A549 (cell line): ENCODE measurements at regions not wholly inside any gene's neighbourhood (a gene's known extent, or its start where the extent isn't known, plus 50 kb on each side); places are given as distances from the start of the nearest gene placed in this dataset.
"Not testable (repeated sequence)": the region's sequence is repeated elsewhere in the genome, so short reads cannot be mapped to it uniquely, and the experiment has no call there.

ENCODE experiments used
- ATAC-seq, 2 experiments: fragments of 200-7000 bp in 1 of 2; fragments of >200 bp in 1 of 2; cut with Nextera tagmentation in 1 of 2; cut with Tn5 transposase in 1 of 2; 3 replicates each; pipeline versions ENCODE4 v1.8.0 to v1.9.1; 2018 to 2020; ENCODE audit warnings: mild to moderate bottlenecking in 1 of 2, moderate library complexity in 1 of 2
- CTCF ChIA-PET: fragments of 300-600 bp; sonication (Branson Sonifier 250); formaldehyde crosslinking; extraction: SDS; loops from one replicate; lab custom pipeline; 2021; ENCODE audit warnings: antibody characterized with exemption, inconsistent platforms; lab: Yijun Ruan, JAX
- POLR2A ChIA-PET: fragments of 350-600 bp; formaldehyde crosslinking; extraction: SDS; loops from one replicate; lab custom pipeline; 2021; ENCODE audit warnings: antibody characterized with exemption, inconsistent platforms; lab: Yijun Ruan, JAX
- DNase-seq, 2 experiments: peaks; one replicate each; pipeline versions ENCODE4 v3.0.0 to v3.0.0-alpha.2; 2011 to 2016; ENCODE audit warnings: low read depth in 1 of 2, low spot score in 1 of 2
- FAIRE-seq: peaks from 2 replicates; lab custom pipeline; 2011; peaks lifted over from hg19 to GRCh38; lab: Jason Lieb, UNC
- H3K27ac ChIP-seq, 2 experiments: fragments of >200 bp; sonication (Bioruptor Twin); formaldehyde crosslinking; 3 replicates each; pipeline ENCODE4 v1.5.1; 2016 to 2017
- H3K4me1 ChIP-seq: fragments of >200 bp; sonication (Bioruptor Twin); formaldehyde crosslinking; 3 replicates; pipeline ENCODE4 v1.6.1; 2016
- H3K4me2 ChIP-seq: fragments of >200 bp; sonication (Bioruptor Twin); formaldehyde crosslinking; 3 replicates; pipeline ENCODE4 v1.6.1; 2016
- H3K4me3 ChIP-seq: fragments of >200 bp; sonication (Bioruptor Twin); formaldehyde crosslinking; 3 replicates; pipeline ENCODE4 v1.5.1; 2016
- H3K9me3 ChIP-seq: fragments of >200 bp; sonication (Bioruptor Twin); formaldehyde crosslinking; 3 replicates; pipeline ENCODE4 v1.6.1; 2016
- MAFK ChIP-seq: fragments of 450-650 bp; IDR thresholded peaks from 2 replicates; pipeline ENCODE4 v1.6.1; 2014; ENCODE audit not compliant: partially characterized antibody
- RAD21 ChIP-seq, 2 experiments: fragments of >200 bp in 1 of 2; sonication (Bioruptor Twin) in 1 of 2; formaldehyde crosslinking in 1 of 2; IDR thresholded peaks in 1 of 2; conservative IDR thresholded peaks in 1 of 2; 2 replicates in 1 of 2; 3 replicates in 1 of 2; pipeline ENCODE4 v1.6.1; 2012 to 2018; ENCODE audit warnings: inconsistent platforms in 1 of 2
- WGBS: methylation state at CpG from one replicate; pipeline ENCODE4 v1.1.6; 2017; ENCODE audit errors: missing lambda C conversion rate; 5-methylcytosine and 5-hydroxymethylcytosine counted together
- TF ChIP-seq, protein P1 (sequence below): fragments of >200 bp; sonication (Bioruptor Twin); formaldehyde crosslinking; IDR thresholded peaks from 3 replicates; pipeline ENCODE4 v1.5.1; 2016

DNA sequence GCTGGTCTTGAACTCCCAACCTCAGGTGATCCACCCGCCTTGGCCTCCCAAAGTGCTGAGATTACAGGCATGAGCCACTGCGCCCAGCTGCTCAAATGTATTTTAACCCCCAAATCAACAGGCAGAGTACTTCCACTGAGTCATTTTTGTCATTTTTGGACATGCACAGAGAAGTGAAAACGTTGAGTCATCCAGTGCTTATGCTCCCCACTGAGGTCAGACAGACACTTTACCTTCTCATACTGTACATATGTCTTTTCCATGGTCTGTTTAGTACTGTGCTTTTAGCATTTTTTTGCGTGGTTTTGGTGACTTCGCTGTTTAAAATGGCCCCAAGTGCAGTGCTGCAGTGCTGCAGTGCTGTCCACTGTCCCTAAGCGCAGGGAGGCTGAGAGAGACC, 99.1 kb downstream of the TBC1D26 start:
- not testable (repeated sequence) for H3K27ac ChIP-seq, FAIRE-seq
- TF ChIP-seq MAFK: peak; percentile 5
- TF ChIP-seq, all 56 proteins: peak for 1; not testable (repeated sequence) for 55
- CTCF ChIA-PET: interaction anchor here (1.1 to 4.1 kb wide), 2 partner anchors 116 to 167 kb away, joined by 3 to 60 read pairs; partner anchors contain the start of gene ADORA2B
- peaks cover 17% of the 10 kb centered on the region for H3K4me1 ChIP-seq
- peak in 1 of 2 experiments; percentile 23 for DNase-seq
- ATAC-seq, POLR2A ChIA-PET, H3K4me2 ChIP-seq, H3K9me3 ChIP-seq, H3K4me3 ChIP-seq: not testable (repeated sequence)
- 57% methylated on average over 6 of the region's 6 CpGs for WGBS

DNA sequence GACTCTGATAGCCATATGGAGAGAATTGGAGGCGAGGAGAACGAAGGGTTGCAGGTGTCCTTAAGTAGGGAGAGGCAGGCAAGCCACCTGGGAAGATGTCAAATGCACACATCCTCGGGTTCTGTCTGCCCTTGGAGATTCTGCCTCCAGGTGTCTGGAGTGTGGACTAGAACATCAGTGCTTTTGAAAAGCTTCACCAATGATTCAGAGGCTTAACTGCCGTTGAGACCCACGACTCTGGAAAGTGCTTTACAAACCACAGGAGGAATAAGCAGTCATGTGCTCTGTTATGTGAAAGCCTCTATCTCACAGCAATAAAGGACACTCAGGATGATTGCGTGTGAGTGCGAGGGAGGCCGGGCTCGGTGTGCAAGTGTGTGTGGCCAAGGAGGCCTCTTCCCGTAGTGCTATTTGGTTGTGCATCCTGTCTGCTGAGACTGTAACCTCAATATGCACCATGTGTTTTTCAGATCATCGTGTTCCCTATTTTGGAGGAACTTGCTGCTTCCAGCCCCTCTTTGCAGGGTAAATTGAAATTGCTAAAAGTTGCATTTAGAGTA, 100.9 kb downstream of the TBC1D26 start:
- DNase-seq, H3K4me3 ChIP-seq, ATAC-seq, H3K9me3 ChIP-seq, FAIRE-seq, H3K4me2 ChIP-seq, H3K27ac ChIP-seq, POLR2A ChIA-PET: not testable (repeated sequence)
- 76% methylated on average over 11 of the region's 11 CpGs for WGBS
- peaks cover 17% of the 10 kb centered on the region for H3K4me1 ChIP-seq
- CTCF ChIA-PET: interaction anchor here (1.2 kb wide), 1 partner anchor 111 kb away, joined by 3 read pairs; no protein-coding TSS in a partner anchor

DNA sequence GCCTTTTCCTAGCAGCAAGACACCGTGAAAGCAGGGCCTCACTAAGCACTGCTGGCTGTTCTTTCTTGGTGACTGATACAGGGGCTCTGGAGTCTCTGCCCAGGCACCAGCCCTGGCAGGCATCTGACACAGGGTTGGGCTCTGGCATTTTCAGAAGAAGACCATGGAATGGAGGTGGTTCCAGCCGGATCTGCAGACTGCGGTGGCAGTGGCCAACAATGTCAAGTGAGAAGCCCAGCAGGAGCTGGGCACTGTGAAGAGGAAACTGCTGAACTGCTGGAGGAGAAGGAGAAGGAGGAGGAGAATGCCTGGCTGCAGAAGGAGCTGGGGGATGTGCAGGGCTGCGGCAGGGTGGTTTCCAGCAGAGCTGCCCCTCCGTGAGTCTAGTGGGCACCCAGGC, 101.8 kb downstream of the TBC1D26 start:
- CTCF ChIA-PET, FAIRE-seq, DNase-seq, H3K9me3 ChIP-seq, H3K4me3 ChIP-seq, ATAC-seq, POLR2A ChIA-PET, H3K4me2 ChIP-seq, H3K27ac ChIP-seq: not testable (repeated sequence)
- 59% methylated on average over 5 of the region's 5 CpGs for WGBS
- H3K4me1 ChIP-seq: peaks cover 16% of the 10 kb centered on the region

DNA sequence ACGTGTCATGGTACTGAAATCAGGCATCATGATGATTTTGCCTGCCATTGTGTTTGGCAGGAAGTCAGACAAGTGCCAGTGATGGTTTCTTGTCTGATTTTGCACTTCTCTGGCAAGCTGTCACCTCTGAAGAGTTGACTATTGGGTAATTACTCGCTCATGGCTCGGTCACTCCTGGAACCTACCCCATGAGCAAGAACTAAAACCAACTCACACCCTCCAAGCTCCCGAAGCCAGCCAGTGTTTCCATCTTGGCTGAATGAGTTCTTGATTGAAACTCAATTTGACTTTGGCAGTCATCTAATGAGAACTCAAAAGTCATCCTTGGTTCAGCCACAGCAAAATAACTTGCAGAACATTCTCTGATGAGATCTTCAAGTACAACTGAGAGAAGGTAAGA, 103.4 kb downstream of the TBC1D26 start:
- H3K4me3 ChIP-seq, CTCF ChIA-PET, H3K4me1 ChIP-seq, H3K27ac ChIP-seq, FAIRE-seq, H3K9me3 ChIP-seq, DNase-seq, ATAC-seq, POLR2A ChIA-PET, H3K4me2 ChIP-seq: not testable (repeated sequence)
- 62% methylated on average over 3 of the region's 4 CpGs for WGBS

DNA sequence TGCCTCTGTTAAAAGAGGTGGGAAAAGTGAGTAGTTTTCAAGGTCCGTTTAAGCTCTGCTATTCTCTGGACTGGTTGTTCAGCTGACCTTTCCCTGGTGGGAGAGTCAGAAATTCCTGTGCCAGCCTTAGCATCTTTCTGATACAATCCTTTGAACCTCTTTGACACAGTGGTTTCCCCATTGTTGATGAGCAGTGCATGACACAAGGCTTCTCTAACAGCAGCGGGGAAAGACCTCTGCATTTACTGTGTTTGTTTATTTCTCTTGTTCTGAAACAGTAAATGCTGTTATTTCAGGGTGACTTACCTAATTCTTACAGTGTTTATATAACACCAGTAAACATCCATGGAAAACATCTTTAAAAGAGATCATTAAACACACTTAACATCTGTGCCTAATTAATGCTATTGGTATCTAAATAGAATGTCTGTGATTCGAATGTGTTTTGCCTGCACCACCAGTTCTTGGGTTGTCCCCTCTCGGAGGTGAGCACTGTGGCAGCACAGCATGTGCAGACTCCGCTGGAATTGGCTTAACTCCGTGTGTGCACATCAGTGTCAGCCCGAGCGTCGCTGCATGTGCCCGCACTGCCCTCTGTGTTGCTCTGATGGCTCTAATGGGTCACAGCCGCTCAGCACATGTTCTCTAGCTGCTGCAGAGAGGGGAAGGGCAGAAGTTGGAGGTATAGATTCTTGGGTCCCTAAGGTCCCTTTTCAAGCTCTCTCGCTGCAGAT, 104.3 kb downstream of the TBC1D26 start:
- H3K4me3 ChIP-seq, DNase-seq, POLR2A ChIA-PET, H3K4me2 ChIP-seq, H3K9me3 ChIP-seq, H3K27ac ChIP-seq, ATAC-seq, H3K4me1 ChIP-seq: not testable (repeated sequence)
- CTCF ChIA-PET: interaction anchor here (1.6 to 1.7 kb wide), 2 partner anchors 109 to 154 kb away, joined by 3 to 7 read pairs; partner anchors contain the start of gene ADORA2B
- WGBS: 52% methylated on average over 7 of the region's 12 CpGs
- FAIRE-seq: peak; percentile 85

DNA sequence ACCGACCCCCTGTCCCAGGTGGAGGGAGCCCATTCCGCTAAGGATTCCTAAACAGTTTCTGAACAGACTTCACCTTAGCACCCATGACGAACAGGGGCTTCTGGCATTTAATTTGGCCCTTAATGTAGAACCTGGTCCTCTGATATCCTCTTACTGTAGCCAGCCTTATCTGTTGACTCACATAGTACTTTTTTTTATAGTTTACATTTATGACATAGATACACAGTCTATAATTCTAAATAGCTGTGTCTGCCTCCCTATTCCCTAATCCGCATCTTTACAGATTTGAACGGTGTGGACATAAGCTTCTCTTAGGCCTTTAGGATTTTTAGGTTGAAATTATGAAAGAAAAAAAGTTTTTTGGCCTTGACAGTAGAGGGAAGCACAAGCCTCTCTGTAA, 104.9 kb downstream of the TBC1D26 start:
- H3K4me3 ChIP-seq, H3K4me1 ChIP-seq, ATAC-seq, H3K9me3 ChIP-seq, H3K27ac ChIP-seq, H3K4me2 ChIP-seq, DNase-seq, POLR2A ChIA-PET: not testable (repeated sequence)
- TF ChIP-seq, protein P1, sequence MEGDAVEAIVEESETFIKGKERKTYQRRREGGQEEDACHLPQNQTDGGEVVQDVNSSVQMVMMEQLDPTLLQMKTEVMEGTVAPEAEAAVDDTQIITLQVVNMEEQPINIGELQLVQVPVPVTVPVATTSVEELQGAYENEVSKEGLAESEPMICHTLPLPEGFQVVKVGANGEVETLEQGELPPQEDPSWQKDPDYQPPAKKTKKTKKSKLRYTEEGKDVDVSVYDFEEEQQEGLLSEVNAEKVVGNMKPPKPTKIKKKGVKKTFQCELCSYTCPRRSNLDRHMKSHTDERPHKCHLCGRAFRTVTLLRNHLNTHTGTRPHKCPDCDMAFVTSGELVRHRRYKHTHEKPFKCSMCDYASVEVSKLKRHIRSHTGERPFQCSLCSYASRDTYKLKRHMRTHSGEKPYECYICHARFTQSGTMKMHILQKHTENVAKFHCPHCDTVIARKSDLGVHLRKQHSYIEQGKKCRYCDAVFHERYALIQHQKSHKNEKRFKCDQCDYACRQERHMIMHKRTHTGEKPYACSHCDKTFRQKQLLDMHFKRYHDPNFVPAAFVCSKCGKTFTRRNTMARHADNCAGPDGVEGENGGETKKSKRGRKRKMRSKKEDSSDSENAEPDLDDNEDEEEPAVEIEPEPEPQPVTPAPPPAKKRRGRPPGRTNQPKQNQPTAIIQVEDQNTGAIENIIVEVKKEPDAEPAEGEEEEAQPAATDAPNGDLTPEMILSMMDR: 0 out of 3 replicates have a peak, but pooled peaks have one; percentile 8
- peak in 1 of 2 experiments; percentile 25; a peak in 1 of 5 replicates for TF ChIP-seq RAD21 (conservative IDR thresholded peaks at IDR 0.05 in 1 of 2, IDR thresholded peaks at IDR 0.05 in 1 of 2)
- WGBS: 82% methylated on average over 5 of the region's 5 CpGs
- peak; percentile 7 for FAIRE-seq
- CTCF ChIA-PET: interaction anchor here (1.6 to 1.7 kb wide), 2 partner anchors 108 to 154 kb away, joined by 3 to 7 read pairs; partner anchors contain the start of gene ADORA2B
